Osteocyte (in vitro differentiated cells): ENCODE measurements at regions not wholly inside any gene's neighbourhood (a gene's known extent, or its start where the extent isn't known, plus 50 kb on each side); places are given as distances from the start of the nearest gene placed in this dataset.

Experiments
- DNase-seq: peaks from one replicate; pipeline ENCODE4 v3.0.0; 2021; ENCODE audit warnings: mixed read lengths; ENCODE audit not compliant: unreplicated experiment; ENCODE audit errors: extremely low spot score
- H3K27ac Mint-ChIP-seq: one replicate; pipeline ENCODE4 v1.8.0; 2021; ENCODE audit warnings: mild to moderate bottlenecking, mixed read lengths; ENCODE audit not compliant: unreplicated experiment
- H3K27me3 Mint-ChIP-seq: one replicate; pipeline ENCODE4 v1.8.0; 2021; ENCODE audit warnings: mixed read lengths; ENCODE audit not compliant: unreplicated experiment
- H3K36me3 Mint-ChIP-seq: one replicate; pipeline ENCODE4 v1.8.0; 2021; ENCODE audit warnings: mixed read lengths; ENCODE audit not compliant: unreplicated experiment
- H3K4me1 Mint-ChIP-seq: one replicate; pipeline ENCODE4 v1.8.0; 2021; ENCODE audit warnings: mixed read lengths; ENCODE audit not compliant: unreplicated experiment
- H3K4me3 Mint-ChIP-seq: one replicate; pipeline ENCODE4 v1.8.0; 2021; ENCODE audit warnings: mild to moderate bottlenecking, moderate library complexity, mixed read lengths; ENCODE audit not compliant: unreplicated experiment
- H3K9me3 Mint-ChIP-seq: one replicate; pipeline ENCODE4 v1.8.0; 2021; ENCODE audit warnings: mixed read lengths; ENCODE audit not compliant: unreplicated experiment
- TF ChIP-seq, protein P1 (sequence below): fragments of 200-600 bp; sonication (generic); IDR thresholded peaks from 2 replicates; pipeline ENCODE4 v1.5.0; 2021; ENCODE audit warnings: antibody characterized with exemption, mild to moderate bottlenecking, moderate library complexity

GRCh38 chr11:119993722-119994121 lies 144.2 kb downstream of the TRIM29 start:
- H3K27me3 Mint-ChIP-seq: peaks cover 8% of the 10 kb centered on the region
- DNase-seq: no peak
- no peaks in the 10 kb centered on the region for H3K9me3 Mint-ChIP-seq
- H3K4me1 Mint-ChIP-seq: no peaks in the 10 kb centered on the region
- no peak overlapping the region for H3K4me3 Mint-ChIP-seq
- TF ChIP-seq, protein P1, sequence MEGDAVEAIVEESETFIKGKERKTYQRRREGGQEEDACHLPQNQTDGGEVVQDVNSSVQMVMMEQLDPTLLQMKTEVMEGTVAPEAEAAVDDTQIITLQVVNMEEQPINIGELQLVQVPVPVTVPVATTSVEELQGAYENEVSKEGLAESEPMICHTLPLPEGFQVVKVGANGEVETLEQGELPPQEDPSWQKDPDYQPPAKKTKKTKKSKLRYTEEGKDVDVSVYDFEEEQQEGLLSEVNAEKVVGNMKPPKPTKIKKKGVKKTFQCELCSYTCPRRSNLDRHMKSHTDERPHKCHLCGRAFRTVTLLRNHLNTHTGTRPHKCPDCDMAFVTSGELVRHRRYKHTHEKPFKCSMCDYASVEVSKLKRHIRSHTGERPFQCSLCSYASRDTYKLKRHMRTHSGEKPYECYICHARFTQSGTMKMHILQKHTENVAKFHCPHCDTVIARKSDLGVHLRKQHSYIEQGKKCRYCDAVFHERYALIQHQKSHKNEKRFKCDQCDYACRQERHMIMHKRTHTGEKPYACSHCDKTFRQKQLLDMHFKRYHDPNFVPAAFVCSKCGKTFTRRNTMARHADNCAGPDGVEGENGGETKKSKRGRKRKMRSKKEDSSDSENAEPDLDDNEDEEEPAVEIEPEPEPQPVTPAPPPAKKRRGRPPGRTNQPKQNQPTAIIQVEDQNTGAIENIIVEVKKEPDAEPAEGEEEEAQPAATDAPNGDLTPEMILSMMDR: no peak
- no peaks in the 10 kb centered on the region for H3K36me3 Mint-ChIP-seq
- H3K27ac Mint-ChIP-seq: no peak overlapping the region

- Mint-ChIP-seq H3K27me3 (peaks cover 12% of the 10 kb centered on the region), H3K4me1 (no peaks in the 10 kb centered on the region), H3K27ac (no peak overlapping the region)
These were observed 145.5 kb downstream of the TRIM29 start for GRCh38 chr11:119992171-119993051.

DNA sequence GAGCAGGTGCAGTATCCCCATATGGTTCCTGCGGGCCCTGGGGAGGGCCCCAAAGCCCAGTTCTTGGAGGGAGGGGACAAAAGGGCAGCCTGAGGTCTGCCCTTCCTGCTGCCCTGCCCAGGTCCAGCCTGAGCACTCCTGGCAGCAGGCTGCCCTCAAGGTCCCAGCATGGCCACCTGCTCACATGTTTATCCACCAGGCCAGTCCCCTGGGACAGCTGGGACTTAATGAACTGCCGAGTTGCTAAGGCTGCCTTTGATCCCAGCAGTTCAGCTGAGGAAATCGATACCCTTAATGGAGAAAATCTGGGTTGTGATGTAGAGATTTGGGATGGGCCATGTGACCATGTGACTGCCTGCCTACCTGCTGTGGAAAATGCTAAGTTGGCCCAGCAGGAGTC lies 146.2 kb downstream of the TRIM29 start:
- no peaks in the 10 kb centered on the region for H3K36me3 Mint-ChIP-seq
- H3K27ac Mint-ChIP-seq: no peak overlapping the region
- no peaks in the 10 kb centered on the region for H3K4me1 Mint-ChIP-seq
- H3K9me3 Mint-ChIP-seq: no peaks in the 10 kb centered on the region
- DNase-seq: no peak
- no peak overlapping the region for H3K4me3 Mint-ChIP-seq
- peaks cover 12% of the 10 kb centered on the region for H3K27me3 Mint-ChIP-seq
- TF ChIP-seq, protein P1: no peak

More at GRCh38 chr11:119992171-119993051, 145.5 kb downstream of the TRIM29 start:
- DNase-seq: no peak
- Mint-ChIP-seq H3K36me3 (no peaks in the 10 kb centered on the region), H3K4me3 (no peak overlapping the region), H3K9me3 (no peaks in the 10 kb centered on the region)
- TF ChIP-seq, protein P1: no peak

DNA sequence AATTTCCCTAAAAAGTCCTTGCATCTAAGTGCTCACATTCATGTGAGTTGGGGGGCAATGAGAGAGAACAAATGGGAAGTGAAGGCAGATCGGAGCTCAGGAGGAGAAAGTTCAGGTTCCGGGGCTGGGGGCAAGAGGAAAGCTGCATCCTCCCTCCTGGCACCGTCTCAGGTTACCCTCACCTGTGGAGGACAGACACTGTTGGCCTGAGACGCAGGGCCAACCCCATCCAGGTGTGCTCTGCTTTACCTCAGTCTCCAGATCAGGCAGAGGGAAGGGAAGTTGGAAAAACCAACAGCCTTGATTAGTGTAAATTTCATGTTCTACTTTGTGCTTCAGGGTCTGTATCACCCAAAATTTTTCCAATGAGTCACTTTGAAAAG lies 146.9 kb downstream of the TRIM29 start:
- Mint-ChIP-seq H3K4me1 (no peaks in the 10 kb centered on the region), H3K27me3 (peaks cover 12% of the 10 kb centered on the region), H3K9me3 (no peaks in the 10 kb centered on the region), H3K4me3 (no peak overlapping the region), H3K36me3 (no peaks in the 10 kb centered on the region), H3K27ac (no peak overlapping the region)
- DNase-seq: no peak
- TF ChIP-seq, protein P1: no peak

DNA sequence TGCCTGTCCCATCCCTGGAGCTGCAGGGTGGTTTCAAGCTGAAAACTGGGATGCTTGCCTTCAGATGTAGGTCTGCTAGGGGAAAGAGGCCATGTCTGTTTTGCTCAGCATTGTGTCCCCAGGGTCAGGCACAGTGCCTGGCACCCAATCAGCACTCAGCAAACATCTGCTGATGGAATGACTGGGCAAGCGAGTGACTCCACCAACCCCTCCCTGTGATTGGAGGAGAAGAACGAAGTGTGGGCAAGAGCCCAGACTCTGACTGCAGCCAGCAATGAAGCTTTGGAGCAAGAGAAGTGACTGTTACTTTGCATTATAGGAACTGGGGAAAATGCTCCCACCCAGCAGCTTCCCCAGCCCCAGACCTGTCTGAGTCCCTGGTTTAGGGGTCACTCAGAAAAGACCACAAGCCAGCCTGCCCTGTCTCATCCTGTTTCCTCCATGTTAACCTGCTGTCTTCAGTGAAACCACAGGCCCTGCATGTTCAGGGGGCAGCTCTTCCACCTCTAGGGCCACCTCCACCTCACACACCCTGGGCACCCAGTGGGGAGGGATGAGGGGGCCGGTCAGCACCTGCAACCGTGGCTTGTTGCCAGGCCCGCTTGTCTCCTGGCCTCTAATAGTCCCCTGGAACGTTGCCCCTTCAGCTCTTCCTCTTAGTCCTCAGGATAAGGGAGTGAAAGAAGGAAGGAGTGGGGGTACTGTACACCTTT lies 147.4 kb downstream of the TRIM29 start:
- Mint-ChIP-seq H3K27me3 (peaks cover 13% of the 10 kb centered on the region), H3K4me3 (no peak overlapping the region), H3K27ac (no peak overlapping the region), H3K4me1 (no peaks in the 10 kb centered on the region), H3K9me3 (no peaks in the 10 kb centered on the region), H3K36me3 (no peaks in the 10 kb centered on the region)
- TF ChIP-seq, protein P1: no peak
- no peak for DNase-seq
